GM19468 (cell line): ENCODE measurements at regions not wholly inside any gene's neighbourhood (a gene's known extent, or its start where the extent isn't known, plus 50 kb on each side); places are given as distances from the start of the nearest gene placed in this dataset.

ENCODE experiments used
- ATAC-seq: cut with Tn5 transposase; IDR thresholded peaks from one replicate; pipeline ENCODE4 v1.9.1; 2021; ENCODE audit warnings: mild to moderate bottlenecking, moderate library complexity, moderate number of reproducible peaks; ENCODE audit not compliant: unreplicated experiment; ENCODE audit errors: extremely low read depth

DNA sequence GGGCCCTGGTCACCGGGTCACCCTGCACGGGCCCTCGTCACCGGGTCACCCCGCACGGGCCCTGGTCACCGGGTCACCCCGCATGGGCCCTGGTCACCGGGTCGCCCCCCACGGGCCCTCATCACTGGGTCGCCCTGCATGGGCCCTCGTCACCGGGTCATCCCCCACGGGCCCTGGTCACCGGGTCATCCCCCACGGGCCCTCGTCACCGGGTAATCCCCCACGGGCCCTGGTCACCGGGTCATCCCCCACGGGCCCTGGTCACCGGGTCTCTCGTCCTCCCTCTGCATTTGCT is 77.6 kb downstream of the RIPK4 start:
- ATAC-seq: no peak

DNA sequence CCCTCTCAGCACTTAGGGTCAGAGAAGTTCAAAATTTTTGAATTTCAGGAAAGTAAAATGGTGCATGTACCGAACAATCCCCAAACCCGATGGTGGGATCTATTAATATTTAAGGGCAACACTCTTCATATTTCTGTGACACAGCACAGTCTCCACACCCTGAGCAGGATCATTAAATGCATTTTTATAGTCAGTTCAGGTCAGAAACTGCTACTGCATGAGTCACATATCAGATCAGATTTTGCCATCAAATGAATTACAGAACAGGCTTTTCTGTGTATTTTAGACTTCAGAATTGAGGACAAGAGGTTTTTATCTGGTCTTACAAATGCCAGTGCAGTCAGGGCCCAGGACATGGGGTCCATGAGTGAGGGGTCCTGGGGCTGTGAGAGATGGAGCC is 79.2 kb downstream of the RIPK4 start:
- ATAC-seq: no peak

DNA sequence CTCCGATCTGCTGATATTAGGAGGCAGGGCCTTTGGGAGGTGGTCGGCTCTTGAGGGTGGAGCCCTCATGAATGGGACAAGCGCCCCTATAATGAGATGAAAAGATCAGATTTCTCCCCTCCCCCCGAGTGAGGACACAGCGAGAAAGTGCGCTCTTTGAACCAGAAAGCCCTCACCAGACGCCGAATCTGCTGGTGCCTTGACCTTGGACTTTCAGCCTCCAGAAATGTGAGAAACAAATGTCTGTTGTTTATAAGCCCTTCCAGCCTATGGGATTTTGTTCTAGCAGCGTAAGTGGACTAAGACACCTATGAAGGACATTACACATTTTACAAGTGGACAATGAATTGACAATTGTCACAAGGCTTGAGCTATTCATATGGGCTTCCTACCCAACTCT is 80.2 kb downstream of the RIPK4 start:
- no peak for ATAC-seq

DNA sequence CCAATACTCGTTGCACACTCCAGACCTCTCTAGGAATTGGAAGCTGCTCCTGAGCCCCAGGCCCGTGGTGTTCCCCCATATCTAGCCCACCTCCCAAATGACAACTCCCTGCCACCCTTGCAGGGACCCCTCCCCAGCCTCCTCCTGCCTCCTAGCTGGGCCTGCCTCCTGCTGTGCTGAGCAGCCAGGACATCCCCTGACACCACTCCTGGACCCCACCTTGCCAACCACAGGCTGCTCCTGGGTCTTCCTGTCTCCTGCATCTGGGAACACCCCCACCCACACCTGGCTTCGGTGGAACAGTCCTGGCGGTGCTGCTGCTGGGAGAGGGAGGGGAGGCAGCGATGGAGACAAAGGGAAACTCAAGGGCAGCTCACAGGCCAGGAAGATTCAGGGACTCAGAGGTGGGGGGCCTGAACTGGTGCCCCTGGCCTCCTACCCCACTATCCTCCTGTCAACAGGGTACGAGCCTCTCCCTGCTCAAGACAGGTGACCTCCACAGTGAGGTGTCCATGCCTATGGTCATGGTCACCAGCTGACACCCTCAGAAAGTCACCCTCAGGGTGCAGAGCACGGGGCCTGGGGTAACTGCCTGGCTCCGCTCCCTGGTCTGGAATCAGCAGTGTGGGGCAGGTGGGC is 81.2 kb downstream of the RIPK4 start:
- ATAC-seq: no peak

DNA sequence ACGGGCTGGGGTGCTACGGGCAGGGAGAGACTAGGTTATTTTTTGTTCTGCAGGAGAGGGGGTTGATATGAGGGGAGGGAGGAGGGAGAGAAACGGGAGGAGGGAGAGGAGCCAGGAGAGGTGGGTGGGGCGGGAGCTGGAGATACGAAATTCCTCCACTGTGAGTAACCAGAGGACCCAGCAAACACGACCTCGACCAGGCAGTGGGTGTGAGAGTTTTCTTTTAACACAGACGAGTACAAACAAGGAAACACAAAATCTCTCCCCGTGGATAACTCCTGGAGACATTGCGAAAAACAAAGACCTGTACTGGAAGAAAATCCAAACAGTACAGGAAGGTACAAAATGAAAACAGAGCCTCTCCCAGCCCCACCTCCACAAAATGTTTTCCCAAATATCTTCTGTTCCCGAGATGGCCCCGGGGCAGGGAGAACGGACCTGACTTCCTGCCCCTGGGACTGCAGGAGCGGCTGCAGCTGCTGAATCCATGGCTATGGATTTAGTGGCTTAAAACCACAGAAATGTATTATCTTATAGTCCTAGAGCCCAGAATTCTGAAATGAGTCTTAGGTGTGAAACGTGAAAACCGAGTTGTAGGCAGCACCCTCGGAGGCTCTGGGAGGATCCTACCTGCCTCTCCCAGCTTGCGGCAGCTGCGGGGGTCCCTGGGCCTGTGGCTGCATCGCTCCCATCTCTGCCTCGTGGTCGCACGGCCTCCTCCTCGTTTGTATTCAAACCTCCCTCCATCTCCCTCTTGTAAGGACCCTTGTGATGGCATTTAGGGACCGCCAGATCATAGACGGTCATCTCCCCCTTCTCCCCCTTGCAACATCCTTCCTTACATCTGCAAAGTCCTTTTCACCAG is 82.2 kb downstream of the RIPK4 start:
- no peak for ATAC-seq

DNA sequence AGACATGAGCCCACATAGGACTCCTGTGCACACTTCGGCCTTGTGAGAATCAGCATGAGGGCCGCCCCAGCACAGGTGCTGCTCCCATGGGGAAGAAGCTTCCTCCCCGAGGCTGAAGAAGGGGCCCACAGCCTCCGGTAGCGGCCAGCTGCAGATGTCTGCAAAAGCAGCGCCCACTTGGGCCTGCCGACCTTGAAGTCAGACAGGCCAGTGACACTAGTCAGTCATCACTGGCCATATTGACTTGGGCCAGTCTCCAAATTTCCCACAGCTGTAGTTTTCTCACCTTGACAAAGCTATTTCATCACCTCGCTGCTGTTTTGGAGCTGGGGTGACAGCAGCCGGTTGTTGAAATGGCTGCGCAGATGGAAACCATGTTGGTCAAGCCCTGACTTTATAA is 83.0 kb downstream of the RIPK4 start:
- no peak for ATAC-seq

DNA sequence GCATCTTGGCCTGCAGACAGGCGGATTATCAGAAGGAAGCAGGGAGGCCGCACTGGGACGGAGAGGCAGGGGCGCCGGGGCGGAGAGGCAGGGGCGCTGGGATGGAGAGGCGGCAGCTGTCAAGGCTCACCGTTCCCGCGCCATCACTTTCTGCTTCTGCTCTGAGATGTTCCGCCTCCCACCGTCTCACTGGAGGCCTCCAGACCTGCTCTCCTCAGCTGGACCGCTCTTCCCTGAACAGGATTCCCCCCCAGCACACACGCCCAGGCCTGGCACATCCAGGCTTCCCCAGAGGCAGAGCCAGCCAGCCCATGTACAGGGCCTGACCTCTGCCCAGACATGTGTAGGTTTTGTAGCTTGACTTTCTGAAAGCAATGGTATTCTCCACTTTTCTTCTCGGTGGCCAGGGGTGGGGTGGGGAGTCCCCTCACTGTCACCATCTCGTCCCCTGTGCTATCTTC is 84.1 kb downstream of the RIPK4 start:
- ATAC-seq: no peak

DNA sequence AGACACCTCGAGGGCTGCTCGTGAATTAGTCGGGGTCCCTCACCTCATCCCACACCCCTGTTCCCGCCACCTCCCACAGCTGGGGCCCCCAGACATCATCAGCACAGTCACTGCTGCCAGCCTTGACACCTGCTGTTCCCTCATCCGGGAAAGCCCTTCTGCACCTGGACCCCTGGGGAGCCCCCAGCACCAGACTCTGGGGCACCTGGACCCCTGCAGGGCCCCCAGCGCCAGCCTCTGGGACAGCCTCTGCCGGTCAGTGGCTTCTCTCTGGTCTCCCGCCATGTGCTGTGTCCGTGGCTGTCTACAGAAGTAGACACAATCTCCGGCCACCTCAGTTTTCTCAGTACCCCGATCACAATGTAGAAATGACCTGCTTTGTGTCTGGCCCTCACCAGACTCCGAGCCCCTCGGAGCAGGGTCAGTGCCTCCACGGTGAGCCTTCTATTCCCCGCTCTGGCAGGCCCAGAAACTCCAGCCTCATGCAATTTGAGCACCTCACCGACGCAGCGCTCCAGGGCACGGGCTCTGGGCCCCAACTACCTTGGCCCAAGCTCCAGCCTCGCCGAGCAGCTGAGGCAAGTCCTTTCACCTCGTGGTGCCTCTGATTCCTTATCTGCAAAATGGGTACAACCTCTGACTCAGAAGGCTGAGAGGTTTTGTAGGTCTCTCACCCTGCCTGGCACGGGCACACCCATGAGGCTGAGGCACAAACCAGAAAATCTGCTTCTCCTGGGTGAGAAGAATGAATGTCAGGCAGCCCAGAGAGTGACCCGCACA is 84.7 kb downstream of the RIPK4 start:
- ATAC-seq: no peak

DNA sequence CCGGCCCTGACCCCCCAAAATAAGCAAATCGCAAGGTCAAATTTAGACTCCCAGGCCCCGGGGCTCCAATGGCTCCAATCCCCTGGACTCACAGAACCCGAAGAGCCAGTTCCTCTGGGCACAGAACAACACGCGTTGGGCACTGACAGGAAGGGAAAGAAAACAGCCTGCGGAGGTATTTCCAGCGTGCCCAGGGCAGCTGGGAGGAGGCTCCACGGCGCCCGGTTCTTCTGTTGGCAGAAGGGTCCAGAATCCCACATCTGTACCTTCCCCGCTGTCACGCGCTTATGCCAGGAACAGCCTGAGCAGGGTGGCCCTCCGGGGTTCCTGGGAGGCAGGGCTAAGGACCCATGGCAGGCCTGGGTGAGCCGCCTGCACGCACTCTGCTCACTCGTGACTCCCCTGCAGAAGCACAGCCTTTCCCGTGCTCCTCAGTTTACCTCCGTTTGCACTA is 85.5 kb downstream of the RIPK4 start:
- no peak for ATAC-seq

DNA sequence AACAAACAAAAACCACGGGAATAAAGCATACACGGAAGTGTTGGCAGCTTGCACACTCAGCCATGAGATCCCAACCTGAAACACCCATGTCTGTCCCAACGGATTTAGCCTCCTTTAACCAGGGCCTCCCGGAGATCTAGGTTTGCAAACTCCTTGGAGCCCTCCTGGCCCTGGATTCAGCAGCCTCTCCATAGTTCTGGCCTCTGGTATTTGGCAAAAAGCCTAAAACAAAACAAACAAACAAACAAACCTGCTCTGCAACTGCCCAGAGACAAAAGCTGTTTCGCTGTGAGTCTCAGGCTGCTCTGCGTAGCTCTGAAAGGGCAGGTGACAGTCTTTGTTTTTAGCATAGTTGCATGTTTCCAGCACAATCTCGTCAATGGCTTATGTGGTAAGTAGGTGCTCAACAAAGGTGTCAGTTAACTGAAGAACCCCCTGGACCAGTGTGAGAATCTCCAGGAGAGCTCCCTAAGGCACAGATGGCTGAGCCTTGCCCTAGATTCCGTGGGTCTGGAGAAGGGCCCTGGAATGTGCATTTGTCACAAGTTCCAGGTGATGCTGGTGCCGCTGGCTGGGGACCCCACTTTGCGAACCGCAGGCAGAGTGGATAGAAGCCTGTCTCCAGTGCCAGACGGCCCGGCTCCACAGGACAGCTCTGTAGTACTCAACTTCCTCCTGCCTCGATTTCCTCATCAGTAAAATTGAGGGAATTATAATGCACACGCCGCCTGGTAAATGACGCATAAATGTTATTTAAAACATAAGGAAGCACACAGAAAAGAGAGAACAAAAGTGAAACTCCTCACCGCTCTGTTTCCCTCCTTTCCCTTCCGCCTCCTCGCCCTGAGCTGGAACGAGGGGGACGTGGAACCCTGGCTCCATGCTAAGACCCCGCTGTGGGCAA is 86.2 kb downstream of the RIPK4 start:
- no peak for ATAC-seq

DNA sequence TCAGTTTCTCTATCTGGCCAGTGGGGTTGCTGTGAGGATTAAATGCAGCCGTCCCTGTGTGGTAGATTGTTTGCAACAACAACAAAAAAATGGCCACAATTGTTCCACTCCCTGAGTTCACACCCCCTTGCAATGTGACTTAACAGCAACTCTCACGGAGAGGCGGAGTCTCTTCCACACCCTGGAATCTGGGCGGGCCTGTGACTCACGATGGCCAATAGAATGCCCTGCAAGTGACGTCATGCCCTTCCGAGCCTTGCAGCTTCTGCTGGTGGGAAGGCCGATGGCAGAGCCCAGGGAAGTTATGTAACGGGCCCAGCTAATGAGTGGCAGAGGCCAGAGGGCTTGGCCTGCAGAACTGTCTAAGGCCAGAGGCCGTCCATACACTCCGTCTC is 87.9 kb downstream of the RIPK4 start:
- ATAC-seq: no peak

DNA sequence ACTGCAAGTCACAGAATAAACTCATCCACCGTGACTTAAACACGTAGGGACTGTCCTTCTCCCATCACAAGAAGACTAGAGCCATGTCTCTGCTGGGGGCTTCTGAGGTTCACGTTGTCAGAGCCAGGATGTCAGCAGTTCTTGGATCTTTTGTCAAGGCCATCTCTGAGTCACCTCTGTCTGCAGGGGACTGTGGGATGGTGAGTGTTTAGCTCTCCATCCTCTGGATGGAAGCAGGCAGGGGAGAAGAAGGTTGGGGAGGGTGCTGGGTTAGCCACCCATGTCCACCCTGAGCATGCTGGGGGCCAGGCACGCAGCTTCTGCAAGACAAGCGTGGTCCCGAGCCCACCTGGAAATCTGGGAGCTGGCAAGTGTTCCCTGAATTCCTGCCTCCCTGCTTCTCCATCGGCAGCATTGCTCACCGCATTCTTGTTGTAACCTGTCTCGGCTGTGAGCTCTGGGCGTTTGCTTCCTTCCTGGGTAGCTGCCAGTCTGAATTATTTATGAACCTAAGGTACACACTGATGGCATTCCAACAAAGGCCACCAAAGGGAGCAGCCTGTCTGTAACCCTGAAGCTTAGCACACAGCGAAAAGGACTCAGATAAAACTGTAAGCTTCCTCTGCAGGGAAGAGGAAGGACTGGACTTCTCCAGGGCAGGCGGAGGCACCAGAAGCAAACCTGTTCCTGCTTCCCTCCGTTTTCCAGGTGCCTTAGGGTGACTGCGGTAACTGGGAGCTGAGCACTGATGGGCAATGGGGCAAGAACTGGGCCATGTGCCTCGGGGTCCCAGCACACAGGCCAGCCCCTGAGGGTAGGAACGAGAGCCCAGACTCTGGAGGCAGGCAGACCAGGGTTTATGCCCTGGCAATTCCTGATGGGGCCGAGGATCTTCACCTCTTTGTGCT is 88.6 kb downstream of the RIPK4 start:
- no peak for ATAC-seq

DNA sequence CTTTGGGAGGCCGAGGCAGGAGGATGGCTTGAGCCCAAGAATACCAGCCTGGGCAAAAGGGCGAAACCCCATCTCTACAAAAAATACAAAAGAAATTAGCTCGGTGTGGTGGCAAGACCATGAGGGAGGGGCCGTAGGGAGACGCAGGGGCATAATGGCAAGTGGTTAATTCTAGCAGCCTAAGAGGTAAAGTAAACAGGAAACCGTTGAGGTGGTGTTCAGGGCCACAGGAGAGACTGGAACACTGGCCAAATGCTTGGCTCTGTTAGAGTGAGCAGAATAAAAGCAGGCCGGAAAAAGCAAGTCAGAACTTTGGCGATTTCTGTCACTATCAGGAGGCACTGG is 89.2 kb downstream of the RIPK4 start:
- ATAC-seq: no peak

DNA sequence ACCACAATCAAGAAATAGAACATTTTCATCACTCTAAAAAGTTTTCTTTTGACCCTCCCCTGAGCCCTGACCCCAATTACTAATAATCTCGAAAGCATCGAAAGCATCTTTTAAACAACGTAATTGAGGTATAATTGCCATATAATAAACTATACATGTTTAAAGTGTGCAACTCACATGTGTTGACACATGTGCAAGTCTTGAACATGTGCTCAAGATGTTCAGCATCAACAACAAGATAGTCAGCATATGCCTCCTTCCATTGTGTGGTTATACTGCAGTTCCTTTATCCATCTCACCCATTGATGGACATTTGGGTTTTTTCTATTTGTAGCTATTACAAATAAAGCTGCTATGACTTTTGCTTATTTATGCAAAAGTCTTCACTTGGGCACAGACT is 90.7 kb downstream of the RIPK4 start:
- ATAC-seq: no peak

DNA sequence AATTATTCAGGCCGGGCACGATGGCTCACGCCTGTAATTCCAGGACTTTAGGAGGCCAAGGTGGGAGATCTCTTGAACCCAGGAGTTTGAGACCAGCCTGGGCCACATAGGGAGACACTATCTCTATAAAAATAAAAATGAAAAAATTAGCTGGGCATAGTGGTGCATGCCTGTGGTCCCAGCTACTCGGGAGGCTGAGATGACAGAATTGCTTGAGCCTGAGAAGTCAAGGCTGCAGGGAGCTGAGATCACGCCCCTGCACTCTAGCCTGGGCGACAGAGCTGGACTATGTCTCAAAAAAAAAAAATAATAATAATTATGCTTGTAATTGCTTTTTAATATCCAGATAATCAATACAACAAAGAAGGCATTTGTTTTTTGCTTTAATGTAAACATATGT is 91.3 kb downstream of the RIPK4 start:
- no peak for ATAC-seq

DNA sequence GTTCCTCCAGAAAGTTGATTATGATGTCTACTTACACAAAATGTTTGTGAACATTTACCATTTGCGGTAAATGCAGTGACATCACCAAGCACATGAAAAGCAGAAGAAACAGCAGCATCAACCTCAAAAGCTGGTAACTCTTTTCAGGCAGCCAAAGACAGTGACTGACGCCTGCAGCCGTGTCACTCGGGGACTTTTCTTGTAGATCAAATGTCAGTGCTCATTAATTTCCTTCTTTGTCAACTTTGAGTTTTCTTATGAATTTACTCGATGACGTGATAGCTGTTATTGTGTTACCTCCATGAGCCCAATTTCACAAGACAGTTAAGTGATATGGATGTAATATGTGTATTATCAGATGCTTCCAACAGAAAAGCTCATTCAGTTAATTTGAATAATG is 92.5 kb downstream of the RIPK4 start:
- no peak for ATAC-seq

DNA sequence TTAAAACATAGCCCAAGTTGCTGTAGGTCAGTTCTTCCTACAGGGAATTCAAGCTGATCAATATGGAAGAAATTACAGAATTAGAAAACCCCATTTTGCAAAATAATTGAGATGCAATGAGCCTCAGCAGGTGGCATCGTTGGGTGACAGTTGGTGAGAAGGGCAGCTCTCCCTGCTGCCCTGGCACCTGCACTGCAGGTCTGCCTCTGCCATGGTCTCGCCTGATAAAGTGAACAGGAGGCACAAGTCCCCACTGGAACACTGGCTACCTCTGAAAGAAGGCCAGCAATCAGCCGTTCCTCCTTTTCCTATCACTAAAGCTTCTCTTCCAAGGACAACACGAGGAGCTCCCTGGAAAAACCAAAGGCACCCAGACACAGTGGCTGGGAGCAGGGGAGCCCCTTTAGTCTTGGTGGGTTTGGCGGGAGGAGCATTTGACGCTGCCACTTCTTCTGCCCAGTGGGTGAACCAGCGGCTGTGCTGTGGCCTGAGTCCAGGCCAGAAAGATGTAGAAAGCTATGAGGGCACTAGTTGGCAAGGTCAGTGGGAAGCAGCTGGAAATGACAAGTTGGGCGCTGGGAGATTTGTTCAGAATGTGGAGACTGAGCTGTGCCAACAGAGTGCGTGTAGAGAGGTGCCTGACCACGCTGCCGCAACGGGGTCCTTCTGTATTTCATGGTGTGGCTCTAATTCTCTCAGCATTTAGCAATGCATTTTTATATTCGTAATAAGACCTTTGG is 93.1 kb downstream of the RIPK4 start:
- ATAC-seq: no peak

DNA sequence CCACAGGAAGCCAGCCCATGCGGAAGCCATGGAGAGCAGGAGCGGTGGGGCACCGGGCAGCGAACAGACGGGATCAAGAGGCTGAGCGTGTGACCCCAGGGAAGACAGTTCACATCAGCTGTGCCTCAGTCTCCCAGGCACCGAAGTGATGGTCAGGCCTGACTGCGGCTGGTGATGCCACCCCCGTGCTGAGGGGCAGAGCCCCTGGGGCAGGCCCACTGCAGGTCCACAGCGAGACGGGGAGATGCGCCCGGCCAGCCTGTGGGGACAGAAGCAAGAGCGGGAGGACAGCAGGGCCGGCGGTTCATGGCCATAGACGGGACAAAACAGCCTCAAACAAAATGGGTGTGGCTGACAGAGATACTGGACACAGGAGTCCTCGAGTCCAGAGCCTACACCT is 93.8 kb downstream of the RIPK4 start:
- ATAC-seq: no peak

DNA sequence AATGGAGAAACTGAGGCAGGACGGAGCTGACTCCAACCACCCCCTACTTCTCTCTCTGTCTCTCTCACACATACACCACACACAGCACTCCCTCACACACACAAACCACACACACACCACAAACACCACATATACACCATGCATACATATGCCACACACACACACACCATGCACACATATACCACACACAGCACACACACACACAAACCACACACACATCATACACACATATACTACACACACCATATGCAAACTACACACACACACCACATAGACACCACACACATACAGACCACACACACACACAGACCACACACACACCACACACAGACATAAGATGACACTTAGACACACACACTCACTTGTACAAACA is 94.3 kb downstream of the RIPK4 start:
- no peak for ATAC-seq
